ENCODE measurements at regions not wholly inside any gene's neighbourhood (a gene's known extent, or its start where the extent isn't known, plus 50 kb on each side); places are given as distances from the start of the nearest gene placed in this dataset.

DNA sequence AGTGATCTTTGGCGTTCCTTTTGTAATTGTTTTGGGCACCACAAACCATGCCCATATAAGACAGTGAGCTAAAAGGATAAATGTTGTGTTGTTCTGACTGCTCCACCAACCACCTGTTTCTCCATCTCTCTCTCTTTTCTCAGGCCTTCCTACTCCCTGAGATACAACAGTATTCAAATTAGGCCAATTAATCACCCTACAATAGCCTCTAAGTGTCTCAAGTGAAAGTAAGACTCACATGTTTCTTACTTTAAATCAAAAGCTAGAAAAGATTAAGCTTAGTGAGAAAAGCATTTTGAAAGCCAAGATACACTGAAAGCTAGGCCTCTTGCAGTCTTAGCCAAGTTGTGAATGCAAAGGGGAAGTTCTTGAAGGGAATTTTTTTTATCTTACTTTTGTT lies 268.8 kb upstream of the NREP start:
- Histone ChIP-seq H3K4me3 (no peak overlapping the region), H3K4me1 (no peaks in the 10 kb centered on the region), H3K27me3 (no peaks in the 10 kb centered on the region), H3K27ac (no peak overlapping the region), H3K36me3 (replicated peaks in 1 of 2; ENCODE audit: insufficient read depth in 1 of 2, low read depth in 2 of 2) (no peaks in the 10 kb centered on the region), H3K9me3 (no peaks in the 10 kb centered on the region)
- ATAC-seq (no peak), DNase-seq (no peak)
- intact Hi-C loops (cut with DNase I): no loop called here
- 0 to 42% methylated on average over 1 of the region's 1 CpG for WGBS, 2 donors
- TF ChIP-seq POLR2A (IDR thresholded peaks at IDR 0.05): no peak
- TF ChIP-seq, protein P1, sequence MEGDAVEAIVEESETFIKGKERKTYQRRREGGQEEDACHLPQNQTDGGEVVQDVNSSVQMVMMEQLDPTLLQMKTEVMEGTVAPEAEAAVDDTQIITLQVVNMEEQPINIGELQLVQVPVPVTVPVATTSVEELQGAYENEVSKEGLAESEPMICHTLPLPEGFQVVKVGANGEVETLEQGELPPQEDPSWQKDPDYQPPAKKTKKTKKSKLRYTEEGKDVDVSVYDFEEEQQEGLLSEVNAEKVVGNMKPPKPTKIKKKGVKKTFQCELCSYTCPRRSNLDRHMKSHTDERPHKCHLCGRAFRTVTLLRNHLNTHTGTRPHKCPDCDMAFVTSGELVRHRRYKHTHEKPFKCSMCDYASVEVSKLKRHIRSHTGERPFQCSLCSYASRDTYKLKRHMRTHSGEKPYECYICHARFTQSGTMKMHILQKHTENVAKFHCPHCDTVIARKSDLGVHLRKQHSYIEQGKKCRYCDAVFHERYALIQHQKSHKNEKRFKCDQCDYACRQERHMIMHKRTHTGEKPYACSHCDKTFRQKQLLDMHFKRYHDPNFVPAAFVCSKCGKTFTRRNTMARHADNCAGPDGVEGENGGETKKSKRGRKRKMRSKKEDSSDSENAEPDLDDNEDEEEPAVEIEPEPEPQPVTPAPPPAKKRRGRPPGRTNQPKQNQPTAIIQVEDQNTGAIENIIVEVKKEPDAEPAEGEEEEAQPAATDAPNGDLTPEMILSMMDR (IDR thresholded peaks at IDR 0.05): no peak

DNA sequence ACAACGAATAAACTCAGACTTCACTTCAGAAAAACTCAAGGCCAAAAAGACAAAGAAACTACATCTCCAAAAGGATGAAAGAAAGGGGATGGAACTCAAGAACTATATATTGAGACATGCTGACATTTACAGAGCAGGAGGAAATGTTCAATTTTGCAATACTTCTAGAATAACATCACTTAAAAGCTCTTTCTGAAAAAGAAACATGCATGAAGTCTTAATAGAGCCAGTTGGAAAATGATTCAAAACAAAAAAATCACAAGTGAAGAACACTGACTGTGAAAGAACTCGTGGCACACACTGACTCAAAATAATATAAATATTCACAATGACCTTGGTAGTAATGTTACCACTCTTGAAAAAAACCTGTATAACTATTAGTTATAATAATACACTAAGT lies 267.8 kb upstream of the NREP start:
- no peak for TF ChIP-seq POLR2A (IDR thresholded peaks at IDR 0.05)
- TF ChIP-seq, protein P1 (IDR thresholded peaks at IDR 0.05): no peak
- DNase-seq: no peak
- Histone ChIP-seq H3K4me1 (no peaks in the 10 kb centered on the region), H3K36me3 (replicated peaks in 1 of 2; ENCODE audit: insufficient read depth in 1 of 2, low read depth in 2 of 2) (no peaks in the 10 kb centered on the region), H3K27me3 (no peaks in the 10 kb centered on the region), H3K4me3 (no peak overlapping the region), H3K9me3 (no peaks in the 10 kb centered on the region), H3K27ac (no peak overlapping the region)
- intact Hi-C loops (cut with DNase I): no loop called here
- no peak for ATAC-seq
- 54 to 70% methylated on average over 2 of the region's 2 CpGs for WGBS, 2 donors

- no peak overlapping the region for H3K4me3 ChIP-seq
- no peaks in the 10 kb centered on the region for H3K9me3 ChIP-seq
- intact Hi-C loops (cut with DNase I): no loop called here
- TF ChIP-seq, protein P1 (IDR thresholded peaks at IDR 0.05): no peak
- no peak for TF ChIP-seq POLR2A (IDR thresholded peaks at IDR 0.05)
- DNase-seq (no peak), ATAC-seq (no peak)
- no peaks in the 10 kb centered on the region for H3K27me3 ChIP-seq
- WGBS, 2 donors: 78% methylated on average over 3 of the region's 3 CpGs
- H3K36me3 ChIP-seq (replicated peaks in 1 of 2; ENCODE audit: insufficient read depth in 1 of 2, low read depth in 2 of 2): no peaks in the 10 kb centered on the region
- H3K4me1 ChIP-seq: no peaks in the 10 kb centered on the region
- H3K27ac ChIP-seq: no peak overlapping the region
Measured at GRCh38 chr5:112024221-112024620, 267.2 kb upstream of the NREP start.

DNA sequence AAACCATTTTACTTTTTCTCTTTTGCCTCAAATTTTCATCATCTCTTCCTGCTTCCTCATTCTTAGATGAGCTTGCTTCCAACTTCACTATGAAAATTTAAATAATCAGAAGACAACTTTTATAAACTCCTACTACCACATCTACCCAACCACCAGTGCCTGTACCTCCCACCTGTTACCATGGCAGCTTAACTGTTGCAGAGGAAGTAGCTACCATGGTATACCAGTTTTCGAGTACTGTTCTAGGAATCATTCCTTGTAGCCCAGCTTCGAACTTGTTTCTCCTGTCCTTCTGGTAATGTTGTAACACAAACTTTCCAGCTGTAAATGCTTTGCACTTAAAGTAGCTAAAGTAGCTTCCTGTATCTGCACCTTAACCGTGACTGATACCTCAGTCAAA lies 266.8 kb upstream of the NREP start:
- WGBS, 2 donors: 80 to 93% methylated on average over 3 of the region's 3 CpGs
- Histone ChIP-seq H3K4me3 (no peak overlapping the region), H3K9me3 (no peaks in the 10 kb centered on the region), H3K27me3 (no peaks in the 10 kb centered on the region), H3K27ac (no peak overlapping the region), H3K4me1 (no peaks in the 10 kb centered on the region), H3K36me3 (replicated peaks in 1 of 2; ENCODE audit: insufficient read depth in 1 of 2, low read depth in 2 of 2) (no peaks in the 10 kb centered on the region)
- ATAC-seq (no peak), DNase-seq (no peak)
- no peak for TF ChIP-seq POLR2A (IDR thresholded peaks at IDR 0.05)
- TF ChIP-seq, protein P1 (IDR thresholded peaks at IDR 0.05): no peak
- intact Hi-C loops (cut with DNase I): no loop called here

GRCh38 chr5:112018846-112019245 lies 261.9 kb upstream of the NREP start:
- TF ChIP-seq, protein P1 (IDR thresholded peaks at IDR 0.05): no peak
- TF ChIP-seq POLR2A (IDR thresholded peaks at IDR 0.05): no peak
- WGBS, 2 donors: 57 to 59% methylated on average over 2 of the region's 2 CpGs

More at GRCh38 chr5:112018846-112019245, 261.9 kb upstream of the NREP start:
- DNase-seq: no peak
- intact Hi-C loops (cut with DNase I): no loop called here
- ATAC-seq: no peak
- H3K27ac ChIP-seq: no peak overlapping the region
- H3K4me3 ChIP-seq: no peak overlapping the region
- H3K36me3 ChIP-seq (replicated peaks in 1 of 2; ENCODE audit: insufficient read depth in 1 of 2, low read depth in 2 of 2): no peaks in the 10 kb centered on the region
- H3K27me3 ChIP-seq: no peaks in the 10 kb centered on the region
- H3K4me1 ChIP-seq: peaks cover 3% of the 10 kb centered on the region
- no peaks in the 10 kb centered on the region for H3K9me3 ChIP-seq
